HCT116 (cell line): ENCODE measurements at regions not wholly inside any gene's neighbourhood (a gene's known extent, or its start where the extent isn't known, plus 50 kb on each side); places are given as distances from the start of the nearest gene placed in this dataset.
"Not testable (repeated sequence)": the region's sequence is repeated elsewhere in the genome, so short reads cannot be mapped to it uniquely, and the experiment has no call there.

Experiments used
- EZH2phosphoT487 ChIP-seq: fragments of 200-600 bp; IDR thresholded peaks from 2 replicates; pipeline ENCODE4 v1.6.1; 2018; ENCODE audit warnings: antibody characterized with exemption, borderline replicate concordance
- JUND ChIP-seq: IDR thresholded peaks from 2 replicates; pipeline ENCODE4 v1.6.1; 2012
- POLR2A ChIP-seq: IDR thresholded peaks from 2 replicates; pipeline ENCODE4 v1.7.0; 2011; ENCODE audit warnings: borderline replicate concordance; ENCODE audit not compliant: insufficient read depth, insufficient read length; ENCODE audit errors: extremely low read depth
- POLR2AphosphoS5 ChIP-seq: IDR thresholded peaks from 2 replicates; pipeline ENCODE4 v1.6.1; 2011; ENCODE audit warnings: mild to moderate bottlenecking, low read depth, low read length, moderate library complexity
- RAD21 ChIP-seq: IDR thresholded peaks from 2 replicates; pipeline ENCODE4 v1.6.1; 2012; ENCODE audit warnings: low read depth, mild to moderate bottlenecking
- TCF7L2 ChIP-seq: IDR thresholded peaks from 2 replicates; pipeline ENCODE4 v1.7.0; 2011; ENCODE audit warnings: borderline replicate concordance, inconsistent platforms; ENCODE audit not compliant: insufficient read depth, insufficient read length; ENCODE audit errors: extremely low read depth
- ZFX ChIP-seq: fragments of 450-650 bp; IDR thresholded peaks from 2 replicates; pipeline ENCODE4 v1.6.1; 2017
- TF ChIP-seq, protein P1 (sequence below), 3 experiments: fragments of 200-600 bp in 1 of 3; sonication (generic) in 1 of 3; IDR thresholded peaks in 2 of 3; conservative IDR thresholded peaks in 1 of 3; 2 replicates each; pipeline ENCODE4 v1.5.1; 2012 to 2017; ENCODE audit warnings: low read depth in 2 of 3, low read length in 2 of 3, antibody characterized with exemption in 1 of 3, borderline replicate concordance in 1 of 3, control low read depth in 1 of 3, mild to moderate bottlenecking in 1 of 3, mixed read lengths in 1 of 3, mixed run types in 1 of 3, moderate library complexity in 1 of 3; ENCODE audit not compliant: insufficient read depth in 1 of 3
- TF ChIP-seq, protein P2 (sequence below): IDR thresholded peaks from 2 replicates; pipeline ENCODE4 v1.6.1; 2012

DNA sequence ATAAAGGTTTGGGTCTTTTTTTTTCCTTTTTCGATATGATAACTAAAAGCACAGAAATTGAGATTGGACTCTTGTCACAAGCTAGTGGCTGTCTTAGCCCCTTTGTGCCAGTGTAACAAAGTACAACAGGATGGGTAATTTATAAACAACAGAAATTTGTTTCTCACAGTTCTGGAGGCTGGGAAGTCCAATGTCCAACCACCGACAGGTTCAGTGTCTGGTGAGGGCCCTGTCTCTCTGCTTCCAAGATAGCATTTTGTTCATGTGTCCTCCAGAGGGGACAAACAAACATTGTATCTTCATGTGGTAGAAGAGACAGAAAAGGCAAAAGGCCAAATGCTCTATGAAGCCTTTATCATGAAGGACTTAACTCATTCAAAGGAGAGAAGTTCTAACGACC is 56.9 kb upstream of the C1QTNF3 start:
- TF ChIP-seq POLR2AphosphoS5, EZH2phosphoT487, JUND, TCF7L2, ZFX, RAD21, POLR2A: not testable (repeated sequence)
- TF ChIP-seq, protein P1, sequence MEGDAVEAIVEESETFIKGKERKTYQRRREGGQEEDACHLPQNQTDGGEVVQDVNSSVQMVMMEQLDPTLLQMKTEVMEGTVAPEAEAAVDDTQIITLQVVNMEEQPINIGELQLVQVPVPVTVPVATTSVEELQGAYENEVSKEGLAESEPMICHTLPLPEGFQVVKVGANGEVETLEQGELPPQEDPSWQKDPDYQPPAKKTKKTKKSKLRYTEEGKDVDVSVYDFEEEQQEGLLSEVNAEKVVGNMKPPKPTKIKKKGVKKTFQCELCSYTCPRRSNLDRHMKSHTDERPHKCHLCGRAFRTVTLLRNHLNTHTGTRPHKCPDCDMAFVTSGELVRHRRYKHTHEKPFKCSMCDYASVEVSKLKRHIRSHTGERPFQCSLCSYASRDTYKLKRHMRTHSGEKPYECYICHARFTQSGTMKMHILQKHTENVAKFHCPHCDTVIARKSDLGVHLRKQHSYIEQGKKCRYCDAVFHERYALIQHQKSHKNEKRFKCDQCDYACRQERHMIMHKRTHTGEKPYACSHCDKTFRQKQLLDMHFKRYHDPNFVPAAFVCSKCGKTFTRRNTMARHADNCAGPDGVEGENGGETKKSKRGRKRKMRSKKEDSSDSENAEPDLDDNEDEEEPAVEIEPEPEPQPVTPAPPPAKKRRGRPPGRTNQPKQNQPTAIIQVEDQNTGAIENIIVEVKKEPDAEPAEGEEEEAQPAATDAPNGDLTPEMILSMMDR (IDR thresholded peaks at IDR 0.05 in 2 of 3, conservative IDR thresholded peaks at IDR 0.05 in 1 of 3; ENCODE audit: borderline replicate concordance in 1 of 3, insufficient read depth in 1 of 3, low read depth in 2 of 3, low read length in 2 of 3): not testable (repeated sequence)
- TF ChIP-seq, protein P2, sequence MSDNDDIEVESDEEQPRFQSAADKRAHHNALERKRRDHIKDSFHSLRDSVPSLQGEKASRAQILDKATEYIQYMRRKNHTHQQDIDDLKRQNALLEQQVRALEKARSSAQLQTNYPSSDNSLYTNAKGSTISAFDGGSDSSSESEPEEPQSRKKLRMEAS: not testable (repeated sequence)
